NCI-H748 treated with DMSO at 0.1 percent for 48 hours (cell line): ENCODE measurements at regions not wholly inside any gene's neighbourhood (a gene's known extent, or its start where the extent isn't known, plus 50 kb on each side); places are given as distances from the start of the nearest gene placed in this dataset.

ENCODE experiments used
- DNase-seq: peaks from one replicate; lab custom pipeline; 2025; lab: John Stamatoyannopoulos, UW

DNA sequence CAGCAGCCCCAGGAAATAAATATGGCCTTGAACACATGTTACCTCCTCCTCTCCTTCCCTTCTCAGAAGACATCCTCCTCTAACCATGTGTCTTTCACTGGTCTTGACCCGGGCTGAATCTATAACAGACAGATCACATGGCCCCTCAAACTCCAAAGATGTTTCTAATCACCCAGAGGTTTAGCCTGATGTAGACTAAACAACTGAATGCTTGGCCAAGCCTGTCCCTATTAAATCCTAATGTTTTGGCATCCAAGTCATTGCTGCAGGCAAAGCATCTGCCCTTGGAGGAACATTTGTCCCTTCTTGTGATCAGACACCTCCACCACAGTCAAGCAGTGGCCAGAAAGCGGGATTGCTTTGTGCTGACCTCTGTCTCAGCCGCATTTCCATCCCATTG, 65.5 kb downstream of the ANKRD60 start:
- no peak for DNase-seq

DNA sequence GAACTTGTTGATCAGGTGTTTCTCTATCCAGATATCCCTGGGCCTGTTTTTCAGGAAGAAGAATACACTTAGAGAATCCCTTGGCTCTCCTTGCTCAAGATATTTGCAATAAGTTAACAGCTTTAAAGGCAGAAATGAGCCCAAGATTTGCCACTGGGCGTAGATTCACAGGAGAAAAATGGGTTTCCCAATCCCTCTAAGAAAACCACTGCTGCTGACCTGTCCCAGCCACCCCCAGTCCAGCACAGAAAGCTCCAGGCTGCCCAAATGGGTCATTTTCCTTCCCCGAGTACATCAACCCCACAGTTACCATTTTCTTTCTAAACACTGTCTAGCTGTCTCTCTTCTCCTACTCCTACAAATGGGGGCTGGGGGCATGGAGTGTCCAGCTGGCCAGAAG, 67.3 kb downstream of the ANKRD60 start:
- no peak for DNase-seq

DNA sequence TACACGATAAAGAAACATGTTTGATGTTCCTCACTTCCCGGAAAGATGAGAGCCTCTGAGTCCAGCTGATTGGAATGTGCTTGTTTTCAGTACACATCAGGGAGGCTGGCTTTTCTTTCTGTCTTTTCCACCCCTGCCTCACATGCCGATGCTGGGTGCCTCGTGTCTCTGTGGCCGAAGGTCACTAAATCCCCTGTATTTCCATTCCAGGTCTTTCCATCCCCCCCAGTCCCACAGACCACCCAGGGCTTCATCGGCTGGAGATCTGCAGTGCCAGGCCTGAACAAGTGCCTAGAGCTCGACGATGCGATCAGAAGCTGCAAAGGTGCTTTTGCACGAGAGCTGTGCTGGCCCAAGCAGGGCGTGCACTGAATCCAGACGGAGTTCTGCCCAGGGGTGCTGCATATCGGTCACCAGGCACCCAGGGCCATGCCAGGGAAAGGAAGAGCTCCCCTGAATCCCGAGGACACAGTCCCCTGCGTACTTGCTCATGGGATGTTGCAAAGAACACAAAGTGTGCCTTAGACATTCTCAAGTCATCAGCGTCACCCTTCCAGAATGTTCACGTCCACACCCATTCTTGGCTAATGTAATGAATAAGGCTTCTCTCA, 67.9 kb downstream of the ANKRD60 start:
- no peak for DNase-seq

DNA sequence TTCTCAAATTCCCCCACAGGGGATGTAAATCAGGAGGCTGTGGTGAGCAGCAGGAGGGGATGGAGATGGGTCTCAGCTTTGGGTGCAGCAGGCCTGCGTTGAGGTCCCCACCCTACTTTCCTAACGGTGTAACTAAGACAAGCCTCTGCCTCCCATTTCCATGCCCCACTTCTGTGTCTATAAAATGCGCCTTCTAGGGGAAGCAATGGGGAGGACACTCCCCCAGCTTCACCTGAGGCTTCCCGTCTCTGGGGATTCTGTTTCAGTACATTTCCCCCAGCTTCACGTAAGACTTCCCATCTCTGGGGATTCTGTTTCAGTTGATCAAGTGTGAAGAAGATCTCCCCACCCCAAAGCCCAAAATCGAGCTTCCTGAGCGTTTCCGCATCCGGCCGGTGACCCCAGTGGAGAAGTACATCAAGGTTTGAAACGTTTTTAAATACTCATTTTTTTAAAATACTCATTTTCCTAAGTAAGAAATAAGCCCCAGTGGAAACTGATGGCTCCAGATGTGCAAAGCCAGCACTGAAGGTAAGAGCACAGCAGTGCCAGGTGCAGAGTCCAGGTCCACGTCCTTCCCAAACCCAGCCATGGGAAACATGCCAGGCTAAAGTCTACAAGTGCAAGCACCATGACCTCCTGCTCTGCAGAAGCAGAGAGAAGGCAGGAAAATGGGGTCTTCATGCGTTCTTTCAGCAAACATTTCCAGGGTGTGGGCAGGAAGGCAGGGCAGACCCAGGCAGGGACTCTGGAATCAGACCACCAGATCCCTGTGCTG, 73.1 kb downstream of the ANKRD60 start:
- no peak for DNase-seq

DNA sequence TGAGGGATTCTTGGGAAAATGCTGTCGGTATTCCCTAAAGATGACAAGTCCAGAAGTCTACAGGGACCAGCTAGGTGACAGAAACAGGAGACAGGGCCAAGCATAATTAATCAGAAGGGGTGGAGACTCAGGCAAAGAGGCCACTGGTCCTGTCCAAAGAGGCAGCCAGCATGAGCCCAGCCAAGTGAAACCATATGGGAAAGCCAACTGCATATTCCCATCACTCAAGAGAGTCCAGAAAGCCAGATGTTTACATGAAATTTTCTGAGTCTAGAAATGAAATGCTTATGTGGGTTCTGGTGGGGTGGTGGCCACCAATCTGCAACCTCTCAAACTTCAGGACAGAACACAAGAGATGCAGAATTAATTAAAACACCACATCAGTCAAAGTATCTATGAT, 74.3 kb downstream of the ANKRD60 start:
- DNase-seq = no peak

DNA sequence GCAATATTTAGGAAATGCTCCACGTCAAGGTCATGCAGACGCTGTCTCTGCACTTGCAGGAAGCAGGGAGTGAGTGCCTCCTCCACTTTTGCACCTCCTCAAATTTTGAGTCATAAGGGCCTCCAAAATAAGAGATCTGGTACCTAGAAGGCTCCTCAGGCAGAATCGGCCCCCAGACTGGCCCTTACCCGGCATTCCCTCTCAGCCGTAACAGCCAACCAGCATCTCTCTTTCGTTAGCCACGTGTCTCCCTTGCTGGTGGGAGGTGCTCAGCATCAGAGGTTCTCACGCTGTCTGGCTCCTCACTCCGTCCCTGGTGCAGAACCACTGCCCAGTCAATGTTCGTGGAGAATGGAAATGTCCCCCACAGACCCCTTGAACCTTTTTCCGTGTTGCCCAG, 75.3 kb downstream of the ANKRD60 start:
- DNase-seq = no peak

DNA sequence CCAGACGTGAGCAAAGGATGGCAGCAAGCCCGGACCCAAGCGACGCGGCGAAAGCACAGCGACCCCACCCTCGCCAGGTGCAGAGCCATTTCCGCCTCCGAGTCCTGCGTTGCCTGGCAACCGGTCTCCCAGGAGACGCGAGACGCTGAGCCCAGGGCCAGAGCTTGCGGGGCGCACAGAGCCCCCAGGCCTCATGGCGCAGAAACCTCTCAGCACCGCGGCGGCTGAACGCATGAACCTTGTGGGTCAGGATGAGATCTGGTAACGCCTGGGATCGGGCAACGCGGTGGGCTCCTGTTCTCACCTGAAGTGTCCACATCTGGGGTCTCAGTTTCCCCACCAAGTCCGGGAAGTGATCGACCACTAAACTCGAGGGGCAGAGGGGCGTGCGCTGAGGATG, 77.7 kb downstream of the ANKRD60 start:
- peak; percentile 65 for DNase-seq

DNA sequence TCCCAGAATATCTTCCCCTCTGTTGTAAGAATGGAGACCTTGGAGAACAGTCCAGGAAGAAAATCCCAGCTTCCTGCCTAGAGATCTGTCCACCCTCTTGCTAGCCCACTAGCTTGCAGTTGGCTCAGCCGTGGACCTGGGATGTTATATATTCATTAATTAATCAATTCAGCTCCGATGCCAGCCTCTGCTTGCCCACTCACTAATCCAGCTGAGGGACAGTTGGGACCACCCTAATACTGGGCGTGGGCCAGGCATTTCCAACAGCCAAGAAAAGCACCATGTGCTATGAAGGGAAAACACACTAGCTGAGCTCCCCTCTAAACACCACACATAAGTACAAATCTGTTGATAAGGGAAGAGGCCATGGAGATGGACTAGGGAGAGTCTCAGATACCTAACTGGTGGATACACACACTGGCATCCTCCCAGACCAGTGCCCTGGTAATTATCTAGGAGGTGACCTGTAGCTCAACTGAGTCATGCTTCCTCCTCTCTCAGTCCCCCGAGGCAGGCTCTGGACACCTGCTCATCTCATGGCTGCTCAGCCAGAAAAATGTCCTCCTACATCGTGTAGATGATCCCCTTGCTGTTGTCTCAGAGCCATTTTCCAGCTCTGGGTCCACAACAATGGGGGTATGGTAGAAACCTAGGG, 78.9 kb downstream of the ANKRD60 start:
- no peak for DNase-seq

DNA sequence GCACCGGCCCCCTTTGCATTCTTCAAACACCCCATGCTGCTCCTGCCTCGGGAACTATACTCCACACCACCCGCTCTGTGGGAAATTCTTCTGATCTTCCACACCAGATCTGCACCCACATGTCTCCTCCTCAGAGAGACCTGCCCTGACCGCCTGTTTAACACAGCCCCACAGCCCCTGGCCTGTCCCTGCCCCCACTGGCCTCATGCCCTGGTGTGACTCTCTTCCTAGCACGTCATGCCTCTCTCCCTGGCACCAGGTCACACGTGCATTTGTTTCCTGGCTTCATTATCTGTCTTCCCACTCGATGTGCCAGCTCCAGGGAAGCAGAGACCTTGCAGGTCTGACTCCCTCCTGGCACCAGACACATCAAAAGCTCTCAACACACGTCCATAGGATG, 79.6 kb downstream of the ANKRD60 start:
- no peak for DNase-seq

DNA sequence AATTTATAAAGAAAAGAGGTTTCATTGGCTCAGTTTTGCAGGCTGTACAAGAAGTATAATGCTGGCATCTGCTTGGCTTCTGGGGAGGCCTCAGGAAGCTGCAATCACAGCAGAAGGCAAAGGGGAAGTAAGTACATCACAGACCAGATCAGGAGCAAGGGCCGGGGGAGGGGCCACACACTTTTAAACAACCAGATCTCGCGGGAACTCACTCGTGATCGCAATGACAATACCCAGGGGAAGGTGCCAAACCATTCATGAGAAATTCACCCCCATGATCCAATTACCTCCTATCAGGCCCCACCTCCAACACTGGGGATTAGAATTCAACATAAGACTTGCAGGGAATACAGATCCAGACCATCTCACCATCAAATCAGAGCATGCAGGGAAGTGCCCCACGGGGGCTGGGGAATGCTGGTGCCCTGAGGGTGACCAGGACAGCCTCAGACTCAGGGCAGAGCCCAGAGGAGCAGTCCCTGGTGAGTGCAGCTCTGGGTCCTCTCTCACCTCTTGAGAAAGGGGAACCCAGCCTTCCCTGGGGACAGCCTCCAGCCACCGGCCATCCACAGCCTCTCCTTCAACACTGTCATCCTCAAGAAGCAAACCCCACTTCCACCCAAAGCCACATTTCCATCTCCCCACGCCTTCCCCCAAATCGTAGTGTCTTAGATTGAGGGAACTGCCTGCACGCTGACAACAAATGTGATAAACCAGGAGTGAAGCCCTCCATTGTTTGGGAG, 80.7 kb downstream of the ANKRD60 start:
- no peak for DNase-seq

DNA sequence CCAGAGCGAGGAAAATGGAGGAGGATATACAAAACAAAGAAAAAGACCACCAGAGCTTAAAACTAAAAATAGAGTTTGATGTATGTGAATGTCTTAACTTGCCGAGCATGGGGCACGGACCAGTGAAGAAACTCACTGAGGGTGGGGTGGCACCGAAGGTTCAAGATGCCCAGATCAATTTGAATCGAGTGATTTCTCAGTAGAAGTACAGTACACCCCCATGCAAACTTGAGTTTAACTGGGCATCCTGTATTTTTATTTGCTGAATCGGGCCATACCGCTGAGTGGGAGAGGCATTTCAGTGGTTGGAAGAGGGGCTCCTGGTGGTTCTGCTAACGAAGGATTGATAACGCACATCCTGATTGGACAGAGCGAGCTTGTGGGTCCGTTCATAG, 81.7 kb downstream of the ANKRD60 start:
- no peak for DNase-seq

DNA sequence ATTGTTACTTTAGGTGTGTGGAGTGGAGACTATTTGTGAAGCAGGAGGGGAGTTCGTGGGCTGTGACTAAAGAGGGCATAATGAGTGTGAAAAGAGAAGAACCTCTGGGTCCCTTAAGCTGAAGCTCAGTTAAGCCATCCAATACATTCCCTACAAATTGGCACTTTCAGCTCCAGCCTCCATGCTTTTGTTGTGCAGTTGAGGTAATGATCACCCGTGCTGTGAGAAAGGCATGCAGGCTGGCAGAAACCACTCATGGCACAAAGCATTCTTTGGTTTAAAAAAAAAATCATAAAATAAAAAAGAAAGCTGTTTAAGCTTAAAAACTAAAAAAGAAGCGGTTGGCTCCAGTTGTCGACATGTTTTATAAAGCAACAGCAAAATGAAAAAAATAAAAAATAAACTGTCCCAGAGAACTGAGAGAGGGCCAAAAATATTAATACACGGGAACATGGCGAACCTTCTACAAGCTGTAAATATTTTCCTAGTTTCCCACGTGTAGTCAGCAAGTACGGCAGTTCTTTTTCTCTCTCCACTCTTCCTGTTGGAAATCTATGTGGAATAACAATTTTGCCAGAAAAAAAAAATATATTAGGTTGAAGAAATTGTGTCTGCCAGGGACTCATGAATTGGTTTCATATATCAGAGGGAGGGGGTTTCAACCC, 82.2 kb downstream of the ANKRD60 start:
- DNase-seq = no peak

DNA sequence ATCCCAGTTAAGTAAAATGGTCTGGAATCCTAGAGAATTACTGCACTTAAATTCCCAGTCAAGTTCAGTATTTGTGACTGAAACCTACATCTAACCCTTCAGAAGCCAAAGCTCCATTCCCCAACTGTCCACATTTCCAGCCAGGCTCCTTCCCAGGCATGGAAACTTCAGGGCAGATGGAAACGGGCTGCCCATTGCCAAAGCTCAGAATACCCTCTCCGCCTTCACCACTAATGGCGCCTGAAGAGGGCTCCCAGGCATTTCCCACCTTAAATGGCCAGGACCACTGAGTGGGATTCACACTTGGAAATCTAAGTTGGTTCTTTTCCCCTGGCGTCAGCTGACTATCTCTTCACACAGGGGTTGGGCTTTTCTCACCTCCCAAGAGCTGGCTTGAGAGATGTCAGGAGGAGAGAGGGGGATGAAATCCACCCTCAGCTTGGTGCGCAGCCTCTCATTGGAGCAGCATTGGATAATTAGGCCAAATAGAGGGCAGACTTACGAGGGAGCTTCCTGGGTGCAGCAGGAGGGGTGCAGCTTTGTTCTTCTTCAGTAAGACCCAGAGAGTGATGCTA, 82.9 kb downstream of the ANKRD60 start:
- DNase-seq = no peak

DNA sequence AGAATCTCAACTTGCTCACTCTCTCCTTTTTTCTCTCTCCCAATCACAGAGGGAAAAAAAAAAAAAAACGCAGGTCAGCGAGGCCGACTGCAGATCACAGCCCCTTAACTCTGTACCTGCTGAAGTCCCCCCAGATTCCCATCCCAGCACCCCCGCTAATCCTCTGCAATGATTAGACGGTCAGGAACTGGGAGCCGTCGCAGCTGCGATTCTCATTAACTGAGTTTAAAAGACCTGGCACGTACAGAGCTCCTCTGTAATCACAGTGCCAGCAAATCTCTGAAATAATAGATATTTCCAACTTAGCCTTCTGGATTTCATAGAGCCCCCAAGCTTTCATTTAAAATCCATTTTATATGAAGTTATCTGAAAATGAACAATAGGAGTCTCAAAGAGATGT, 84.4 kb downstream of the ANKRD60 start:
- DNase-seq = no peak

DNA sequence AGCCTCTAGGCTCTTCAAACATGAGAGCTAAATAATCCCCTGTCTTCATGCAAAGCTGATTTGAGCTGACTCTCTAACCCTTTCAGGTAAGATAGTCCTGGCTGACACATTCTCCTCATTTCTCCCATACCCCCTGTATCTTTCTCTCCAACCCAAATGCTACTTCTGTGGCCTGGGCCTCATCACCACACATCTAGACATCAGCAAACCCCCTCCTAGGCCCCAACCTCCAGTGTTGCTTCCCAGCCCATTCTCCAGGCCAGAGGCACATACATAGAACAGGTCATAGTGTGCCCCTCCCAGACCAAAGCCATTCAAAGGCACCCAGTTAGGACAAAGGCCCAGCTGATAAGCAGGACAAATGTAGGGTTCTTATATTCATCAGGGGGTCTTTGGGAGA, 84.9 kb downstream of the ANKRD60 start:
- no peak for DNase-seq

DNA sequence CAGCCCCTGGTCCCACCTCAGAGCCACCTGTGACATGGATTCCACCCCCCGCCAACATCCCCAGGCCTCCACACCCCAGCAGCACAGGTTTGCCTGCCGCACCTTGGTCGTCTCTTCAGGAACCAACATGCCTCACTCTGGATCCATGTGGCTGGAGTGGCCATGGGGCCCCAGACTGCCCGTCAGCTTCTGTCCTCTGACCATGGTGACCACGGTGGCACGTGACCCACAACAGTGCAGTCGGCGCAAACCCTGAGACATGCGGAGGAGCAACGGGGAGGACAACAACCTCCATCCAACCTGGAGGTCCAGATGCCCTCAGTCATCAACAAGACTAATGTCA, 85.6 kb downstream of the ANKRD60 start:
- no peak for DNase-seq

DNA sequence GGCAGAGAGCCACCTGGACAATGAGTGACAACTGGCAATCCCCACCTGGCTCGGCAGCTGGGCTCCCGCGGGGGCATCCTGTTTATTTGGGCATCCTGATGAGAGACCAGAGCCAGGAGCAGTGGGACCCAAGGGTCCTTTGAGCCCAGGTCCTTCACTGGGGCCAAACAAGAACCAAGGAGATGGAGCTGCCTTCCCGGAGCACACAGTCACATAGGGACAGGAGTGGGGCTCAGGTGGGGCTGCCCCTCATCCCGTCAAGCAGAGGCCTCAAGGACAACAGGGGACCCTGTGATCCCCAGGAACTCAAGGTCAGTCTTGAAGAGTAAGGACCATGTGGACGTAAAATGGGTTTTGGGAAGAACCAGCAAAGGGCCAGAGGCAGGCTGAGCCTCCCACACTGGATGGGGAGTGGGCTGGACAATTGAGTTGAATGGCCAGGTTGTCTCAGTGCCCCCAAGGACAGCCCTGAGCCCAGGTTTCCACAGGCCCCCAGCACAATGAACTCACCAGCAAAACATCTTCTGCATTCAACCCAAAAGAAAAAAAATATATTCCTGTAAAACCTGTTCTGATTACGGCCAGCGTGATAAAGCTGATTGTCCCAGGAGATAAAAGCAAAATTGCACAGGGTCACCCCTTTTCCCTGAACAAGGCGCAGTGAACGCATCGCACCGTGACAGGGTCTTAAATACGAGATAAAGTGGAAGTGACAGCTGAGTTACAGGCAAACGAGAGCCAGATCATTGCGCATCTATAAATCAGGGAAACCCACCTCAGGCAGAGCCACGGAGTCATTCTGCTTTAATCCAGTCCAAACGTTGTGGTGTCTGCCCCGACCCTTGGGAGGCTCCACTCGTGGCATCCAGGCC, 86.2 kb downstream of the ANKRD60 start:
- no peak for DNase-seq

DNA sequence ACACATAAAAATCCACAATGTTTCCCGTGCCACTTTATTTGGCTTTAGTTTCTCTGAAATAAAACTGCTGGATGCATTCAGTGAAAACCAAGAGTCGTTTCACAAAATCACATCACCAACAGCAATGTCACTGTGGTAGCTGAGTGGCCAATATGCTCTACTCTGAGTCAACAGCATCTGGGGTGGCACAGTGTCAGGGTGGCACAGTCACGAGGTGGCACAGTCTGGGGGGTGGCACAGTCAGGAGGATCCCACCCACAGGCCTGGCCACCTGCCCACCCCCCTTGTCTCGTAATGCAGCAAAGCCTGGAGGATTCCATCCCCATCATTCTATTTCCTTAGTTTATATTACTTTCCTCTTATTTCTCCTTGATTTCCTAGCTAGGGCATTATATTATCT, 87.0 kb downstream of the ANKRD60 start:
- DNase-seq = no peak

DNA sequence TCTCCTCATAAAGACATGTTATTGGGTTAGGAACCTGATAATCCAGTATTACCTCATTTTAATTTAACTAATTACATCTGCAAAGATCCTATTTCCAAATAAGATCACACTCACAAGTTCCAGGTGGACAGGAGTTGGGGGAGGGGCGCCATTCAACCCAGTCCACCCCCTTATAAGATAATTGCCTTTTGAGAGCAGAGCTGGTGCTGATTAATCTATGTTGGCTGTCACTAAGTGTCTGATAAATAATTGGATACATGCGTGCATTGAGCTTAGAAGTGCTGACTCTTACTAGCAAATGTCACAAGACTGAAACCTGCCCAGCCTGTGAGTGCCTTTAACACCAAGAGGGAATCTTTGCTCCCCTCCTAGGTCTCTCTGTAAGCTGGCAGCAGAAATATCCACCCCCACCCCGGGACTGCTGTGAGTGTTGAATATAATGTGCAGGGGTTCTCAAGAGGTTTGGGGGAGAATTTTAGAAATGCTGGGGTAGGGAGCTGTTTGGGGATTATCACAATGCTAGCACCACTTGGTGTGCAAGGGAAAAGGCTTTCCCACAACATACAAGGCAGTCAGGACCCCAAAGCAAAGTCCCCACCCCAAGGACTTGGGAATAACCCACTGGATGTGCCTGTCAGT, 87.5 kb downstream of the ANKRD60 start:
- no peak for DNase-seq
